ENCODE measurements at regions not wholly inside any gene's neighbourhood (a gene's known extent, or its start where the extent isn't known, plus 50 kb on each side); places are given as distances from the start of the nearest gene placed in this dataset.
A peak's percentile ranks its signal among the peaks of the same experiment; 100 is the strongest.
"Not testable (repeated sequence)": the region's sequence is repeated elsewhere in the genome, so short reads cannot be mapped to it uniquely, and the experiment has no call there.

GRCh38 chr6:85356743-85357142 lies 93.1 kb upstream of the NT5E start:
- not testable (repeated sequence) for DNase-seq (ENCODE audit: low read depth)

DNA sequence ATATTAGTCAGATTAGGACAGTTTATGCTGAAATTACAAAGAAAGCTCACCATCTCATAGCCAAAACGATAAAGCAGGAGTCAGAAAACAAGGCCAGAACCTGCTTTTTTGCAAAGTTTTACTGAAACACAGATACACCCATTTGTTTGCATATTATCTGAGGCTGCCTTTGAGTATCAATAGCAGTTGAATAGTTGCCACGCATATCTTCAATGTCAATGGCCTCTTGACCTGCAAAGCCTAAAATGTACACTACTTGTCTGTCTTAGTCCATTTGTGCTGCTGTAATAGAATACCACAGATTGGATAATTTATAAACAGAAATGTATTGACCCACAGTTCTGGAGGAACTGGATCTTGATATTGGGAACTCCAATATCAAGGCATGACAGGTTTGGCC lies 94.1 kb upstream of the NT5E start:
- DNase-seq (ENCODE audit: low read depth): no peak

- DNase-seq (ENCODE audit: low read depth): peak; percentile 51
These were observed 94.9 kb upstream of the NT5E start for GRCh38 chr6:85354761-85355618.

GRCh38 chr6:85353012-85353411 lies 96.9 kb upstream of the NT5E start:
- no peak for DNase-seq (ENCODE audit: low read depth)

- no peak for DNase-seq (ENCODE audit: low read depth)
These were observed 101.2 kb upstream of the NT5E start for GRCh38 chr6:85348643-85349042.

DNA sequence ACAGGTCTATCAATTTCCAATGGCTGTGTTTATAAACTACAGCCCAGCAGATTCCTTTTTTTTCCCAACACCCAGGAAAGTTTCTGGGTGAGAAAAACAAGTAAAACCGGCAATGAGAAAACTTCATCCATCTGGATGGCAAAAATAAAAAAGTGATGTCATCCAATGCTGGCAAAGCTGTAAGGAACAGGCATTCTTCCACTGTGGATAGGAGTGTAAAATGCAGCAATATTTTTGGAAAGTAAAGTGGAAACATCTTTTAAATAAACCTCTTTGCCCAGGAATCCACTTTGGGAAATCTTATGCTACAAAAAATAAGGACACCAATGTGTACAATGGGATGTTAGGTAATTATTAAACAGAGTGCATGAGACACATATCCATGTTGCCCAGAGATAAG lies 102.1 kb upstream of the NT5E start:
- DNase-seq (ENCODE audit: low read depth): no peak

GRCh38 chr6:85346196-85346595 lies 103.7 kb upstream of the NT5E start:
- DNase-seq (ENCODE audit: low read depth): no peak

GRCh38 chr6:85344996-85345395 lies 104.9 kb upstream of the NT5E start:
- no peak for DNase-seq (ENCODE audit: low read depth)

DNA sequence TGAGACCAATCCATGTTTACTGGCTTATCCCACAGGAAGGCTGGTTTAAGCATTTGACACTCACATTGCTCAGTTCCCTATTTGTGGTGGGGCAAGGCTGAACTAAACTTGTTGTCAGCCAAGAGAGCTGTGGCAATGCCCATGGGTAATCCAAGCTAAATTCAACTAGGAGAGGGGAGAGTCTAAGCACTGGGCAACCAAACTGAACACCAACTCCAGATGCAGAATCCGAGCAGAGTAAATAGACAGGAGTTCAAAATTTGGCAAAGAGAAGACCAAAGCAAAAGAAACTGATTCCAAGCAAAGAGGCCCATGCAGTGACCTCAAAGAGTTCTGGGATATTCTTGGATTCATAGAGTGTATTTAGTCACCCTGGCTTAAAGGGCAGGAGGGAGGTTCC lies 106.5 kb upstream of the NT5E start:
- DNase-seq (ENCODE audit: low read depth): no peak

- DNase-seq (ENCODE audit: low read depth): no peak
These were observed 120.7 kb upstream of the NT5E start for GRCh38 chr6:85329196-85329595.

GRCh38 chr6:85325811-85326210 lies 124.1 kb upstream of the NT5E start:
- DNase-seq (ENCODE audit: low read depth): not testable (repeated sequence)

DNA sequence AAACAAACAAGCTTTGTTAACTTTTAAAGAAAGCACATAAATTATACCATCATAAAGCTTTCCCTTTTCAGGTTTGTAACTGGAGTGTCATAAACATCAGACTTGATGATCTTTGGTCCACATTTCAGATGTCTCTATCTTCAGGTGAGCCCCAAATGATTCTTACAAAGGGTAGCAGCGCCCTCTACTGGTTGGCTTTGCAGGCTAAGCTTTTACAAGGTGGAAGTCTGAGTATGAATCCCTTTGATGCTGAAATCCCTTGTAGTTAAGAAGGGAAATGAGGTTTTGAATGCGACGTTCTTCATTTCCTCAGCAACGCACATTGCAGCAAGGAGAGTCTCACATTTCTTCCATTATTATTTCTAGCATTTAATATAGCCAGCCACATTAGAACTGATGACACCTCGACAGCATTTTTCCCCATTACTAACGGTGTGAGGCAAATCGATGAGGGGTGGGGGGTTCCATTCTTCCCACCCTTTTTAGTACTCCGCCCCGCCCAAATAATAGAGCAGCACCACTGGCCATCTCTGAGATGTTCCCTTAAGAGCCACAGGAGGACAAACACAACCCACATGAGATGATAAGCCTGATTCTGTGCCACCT lies 126.3 kb upstream of the NT5E start:
- peak; percentile 71 for DNase-seq (ENCODE audit: low read depth)

- no peak for DNase-seq (ENCODE audit: low read depth)
These were observed 127.3 kb upstream of the NT5E start for GRCh38 chr6:85322446-85323105.

DNA sequence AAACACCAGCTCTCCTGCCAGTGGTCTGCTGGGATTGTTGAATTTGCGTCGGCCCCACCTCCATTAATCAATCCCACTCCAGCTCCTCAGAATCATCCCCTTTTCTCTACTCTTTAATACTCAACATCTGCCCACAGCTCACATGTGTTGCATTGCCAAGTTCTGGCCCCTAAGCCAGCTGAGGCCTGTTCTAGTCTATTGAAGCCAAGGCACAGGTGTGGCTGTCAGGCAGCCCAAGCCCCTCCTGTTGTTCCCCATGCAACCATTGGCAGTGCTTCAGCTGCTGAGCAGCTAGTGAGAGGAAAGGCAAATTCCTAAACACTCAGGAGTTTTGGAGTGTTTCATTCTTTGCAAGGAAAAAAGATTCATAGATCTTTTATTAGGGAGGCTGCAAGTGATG lies 128.0 kb upstream of the NT5E start:
- no peak for DNase-seq (ENCODE audit: low read depth)

GRCh38 chr6:85314586-85314985 lies 135.3 kb upstream of the NT5E start:
- DNase-seq (ENCODE audit: low read depth): no peak

DNA sequence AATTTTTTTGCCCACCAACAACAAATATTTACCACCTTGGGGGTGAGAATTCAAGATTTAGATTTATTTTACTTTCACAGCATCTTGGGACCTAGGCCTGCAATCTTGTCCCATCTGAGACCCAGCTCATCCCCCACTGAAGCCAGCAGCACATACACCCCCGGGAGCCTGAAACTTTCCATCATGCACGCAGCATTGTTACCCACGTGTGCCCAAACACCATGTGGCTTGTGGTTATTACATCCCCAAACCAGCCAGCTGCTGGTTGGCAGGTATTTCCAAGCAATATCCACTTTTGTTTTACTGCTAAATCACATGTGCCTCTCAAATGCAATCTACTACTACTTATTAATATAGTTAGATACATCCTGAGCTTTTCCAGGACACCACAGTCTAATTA lies 149.3 kb upstream of the NT5E start:
- DNase-seq (ENCODE audit: low read depth): no peak

DNA sequence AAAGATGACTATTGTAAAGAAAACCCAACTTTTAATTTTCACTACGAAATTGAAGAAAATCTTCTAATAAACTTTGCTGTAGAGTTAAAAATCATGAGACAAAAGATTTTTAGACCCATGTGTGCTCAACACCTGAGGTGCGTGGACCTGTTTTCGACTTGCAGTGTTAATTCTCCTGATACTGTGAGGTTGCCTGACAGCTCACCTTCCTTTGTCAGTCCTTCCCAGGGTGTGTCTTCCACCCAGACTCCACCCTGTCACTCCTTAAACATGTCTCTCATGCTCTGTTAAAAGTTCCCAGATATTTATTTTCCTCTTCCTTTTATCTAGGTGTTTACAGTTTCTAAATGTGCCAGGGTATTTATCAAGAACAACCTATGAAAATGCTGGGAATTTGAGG lies 151.3 kb upstream of the NT5E start:
- DNase-seq (ENCODE audit: low read depth): no peak

DNA sequence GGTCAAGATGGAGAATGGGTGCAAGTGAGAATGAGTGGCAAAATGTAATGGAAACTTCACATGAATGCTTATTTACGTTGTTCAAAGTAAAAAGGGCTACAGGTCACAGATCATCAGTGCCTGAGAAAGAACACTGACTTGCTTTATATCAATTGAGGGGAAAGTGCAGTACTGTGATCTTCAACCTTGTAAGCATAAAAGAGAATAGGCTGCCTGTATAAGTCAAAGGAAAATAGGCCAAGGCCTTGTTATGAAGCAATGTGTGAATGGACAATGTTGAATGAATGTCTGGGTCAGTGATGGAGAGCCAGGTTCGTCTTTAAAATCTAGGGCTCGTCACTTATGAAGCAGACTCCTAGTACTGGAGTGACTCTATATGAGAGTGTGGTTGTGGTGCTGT lies 158.6 kb upstream of the NT5E start:
- DNase-seq (ENCODE audit: low read depth): no peak

GRCh38 chr6:85287654-85288053 lies 162.2 kb upstream of the NT5E start:
- no peak for DNase-seq (ENCODE audit: low read depth)

- no peak for DNase-seq (ENCODE audit: low read depth)
These were observed 162.7 kb upstream of the NT5E start for GRCh38 chr6:85287158-85287557.

GRCh38 chr6:85286507-85286906 lies 163.4 kb upstream of the NT5E start:
- DNase-seq (ENCODE audit: low read depth): peak; percentile 13

GRCh38 chr6:85285934-85286333 lies 163.9 kb upstream of the NT5E start:
- no peak for DNase-seq (ENCODE audit: low read depth)

GRCh38 chr6:85285114-85285513 lies 164.8 kb upstream of the NT5E start:
- no peak for DNase-seq (ENCODE audit: low read depth)

Data from amniotic epithelial cell (primary cell).